22Rv1 (cell line): ENCODE measurements at regions not wholly inside any gene's neighbourhood (a gene's known extent, or its start where the extent isn't known, plus 50 kb on each side); places are given as distances from the start of the nearest gene placed in this dataset.

ENCODE experiments used
- ZFX ChIP-seq: fragments of 450-650 bp; IDR thresholded peaks from 2 replicates; pipeline ENCODE4 v1.6.1; 2017; ENCODE audit warnings: antibody characterized with exemption, borderline replicate concordance
- TF ChIP-seq, protein P1 (sequence below): fragments of 450-650 bp; IDR thresholded peaks from 2 replicates; pipeline ENCODE4 v1.5.1; 2017; ENCODE audit warnings: mild to moderate bottlenecking

DNA sequence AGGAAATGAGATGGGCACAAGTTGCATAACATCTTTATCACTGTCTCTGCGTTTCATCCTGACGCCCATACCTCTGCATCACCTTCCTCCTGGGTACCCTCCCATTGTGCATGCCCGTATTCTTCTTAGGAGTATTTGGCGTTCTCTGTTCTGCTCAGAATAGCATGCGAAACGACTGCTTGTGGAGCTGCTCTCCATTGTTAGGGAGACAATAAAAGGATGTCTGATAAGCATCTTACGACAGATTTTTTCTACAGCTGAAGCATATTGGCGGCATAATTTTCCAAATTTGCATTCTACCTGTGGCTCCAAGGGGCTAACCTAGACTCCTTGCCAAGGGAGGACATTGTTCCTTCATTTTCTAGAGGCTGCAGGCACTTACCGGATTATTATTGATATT is 118.6 kb downstream of the EDN1 start:
- TF ChIP-seq, protein P1, sequence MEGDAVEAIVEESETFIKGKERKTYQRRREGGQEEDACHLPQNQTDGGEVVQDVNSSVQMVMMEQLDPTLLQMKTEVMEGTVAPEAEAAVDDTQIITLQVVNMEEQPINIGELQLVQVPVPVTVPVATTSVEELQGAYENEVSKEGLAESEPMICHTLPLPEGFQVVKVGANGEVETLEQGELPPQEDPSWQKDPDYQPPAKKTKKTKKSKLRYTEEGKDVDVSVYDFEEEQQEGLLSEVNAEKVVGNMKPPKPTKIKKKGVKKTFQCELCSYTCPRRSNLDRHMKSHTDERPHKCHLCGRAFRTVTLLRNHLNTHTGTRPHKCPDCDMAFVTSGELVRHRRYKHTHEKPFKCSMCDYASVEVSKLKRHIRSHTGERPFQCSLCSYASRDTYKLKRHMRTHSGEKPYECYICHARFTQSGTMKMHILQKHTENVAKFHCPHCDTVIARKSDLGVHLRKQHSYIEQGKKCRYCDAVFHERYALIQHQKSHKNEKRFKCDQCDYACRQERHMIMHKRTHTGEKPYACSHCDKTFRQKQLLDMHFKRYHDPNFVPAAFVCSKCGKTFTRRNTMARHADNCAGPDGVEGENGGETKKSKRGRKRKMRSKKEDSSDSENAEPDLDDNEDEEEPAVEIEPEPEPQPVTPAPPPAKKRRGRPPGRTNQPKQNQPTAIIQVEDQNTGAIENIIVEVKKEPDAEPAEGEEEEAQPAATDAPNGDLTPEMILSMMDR = no peak
- no peak for TF ChIP-seq ZFX
